GM23338 (cell line): ENCODE measurements at regions not wholly inside any gene's neighbourhood (a gene's known extent, or its start where the extent isn't known, plus 50 kb on each side); places are given as distances from the start of the nearest gene placed in this dataset.

Source experiments
- ATAC-seq: fragments of 200-7000 bp; cut with Tn5 transposase; 3 replicates; pipeline ENCODE4 v1.9.1; 2020
- DNase-seq: peaks from one replicate; pipeline ENCODE4 v3.0.0-alpha.2; 2015; ENCODE audit warnings: low spot score
- H2AFZ ChIP-seq: fragments of 200-600 bp; sonication (generic); 2 replicates; pipeline ENCODE4 v1.8.0; 2016; ENCODE audit warnings: antibody characterized with exemption, mild to moderate bottlenecking, moderate library complexity
- H3F3A ChIP-seq: fragments of 200-600 bp; sonication (generic); replicated peaks from 2 replicates; pipeline ENCODE4 v1.8.0; 2017; ENCODE audit warnings: antibody characterized with exemption, mixed run types, low read depth
- H3K27ac ChIP-seq: fragments of 200-600 bp; sonication (generic); 2 replicates; pipeline ENCODE4 v1.6.1; 2016; ENCODE audit warnings: low read depth
- H3K27me3 ChIP-seq: fragments of 200-600 bp; sonication (generic); 2 replicates; pipeline ENCODE4 v1.8.0; 2016; ENCODE audit warnings: mild to moderate bottlenecking, mixed run types, moderate library complexity; ENCODE audit not compliant: insufficient read depth
- H3K36me3 ChIP-seq: fragments of 200-600 bp; sonication (generic); 2 replicates; pipeline ENCODE4 v1.8.0; 2016; ENCODE audit warnings: mild to moderate bottlenecking; ENCODE audit not compliant: insufficient read depth
- H3K4me1 ChIP-seq: fragments of 200-600 bp; sonication (generic); 2 replicates; pipeline ENCODE4 v1.8.0; 2016; ENCODE audit warnings: mild to moderate bottlenecking, moderate library complexity; ENCODE audit not compliant: insufficient read depth
- H3K4me2 ChIP-seq: fragments of 200-600 bp; sonication (generic); 2 replicates; pipeline ENCODE4 v1.7.1; 2017; ENCODE audit warnings: mixed run types
- H3K4me3 ChIP-seq: fragments of 200-600 bp; sonication (generic); 2 replicates; pipeline ENCODE4 v1.6.1; 2016; ENCODE audit warnings: mixed run types
- H3K79me2 ChIP-seq: fragments of 200-600 bp; sonication (generic); replicated peaks from 2 replicates; pipeline ENCODE4 v1.8.0; 2017; ENCODE audit warnings: mild to moderate bottlenecking; ENCODE audit not compliant: insufficient read depth
- H3K9me2 ChIP-seq: fragments of 200-600 bp; sonication (generic); 2 replicates; pipeline ENCODE4 v1.8.0; 2017; ENCODE audit not compliant: insufficient read depth
- H4K20me1 ChIP-seq: fragments of 200-600 bp; sonication (generic); replicated peaks from 2 replicates; pipeline ENCODE4 v1.8.0; 2017; ENCODE audit warnings: mild to moderate bottlenecking; ENCODE audit not compliant: insufficient read depth
- H3K27ac Mint-ChIP-seq: 2 replicates; pipeline ENCODE4 v1.8.0; 2020; ENCODE audit warnings: inconsistent platforms, mild to moderate bottlenecking, moderate library complexity, mixed read lengths
- H3K27me3 Mint-ChIP-seq: 3 replicates; pipeline ENCODE4 v1.8.0; 2022; ENCODE audit warnings: low read depth, mild to moderate bottlenecking, moderate library complexity, mixed read lengths, inconsistent platforms; ENCODE audit not compliant: insufficient read depth, poor library complexity
- H3K36me3 Mint-ChIP-seq: 3 replicates; pipeline ENCODE4 v1.8.0; 2021; ENCODE audit warnings: low read depth, mild to moderate bottlenecking, inconsistent platforms, moderate library complexity, mixed read lengths
- H3K4me1 Mint-ChIP-seq: 3 replicates; pipeline ENCODE4 v1.8.0; 2020; ENCODE audit warnings: mild to moderate bottlenecking, inconsistent platforms, mixed read lengths
- H3K4me3 Mint-ChIP-seq: 3 replicates; pipeline ENCODE4 v1.8.0; 2021; ENCODE audit warnings: moderate library complexity, mild to moderate bottlenecking, inconsistent platforms, mixed read lengths
- H3K9me3 Mint-ChIP-seq: 3 replicates; pipeline ENCODE4 v1.8.0; 2020; ENCODE audit warnings: moderate library complexity, mild to moderate bottlenecking, inconsistent platforms, mixed read lengths
- CTCF ChIP-seq, 2 experiments: fragments of 200-600 bp in 1 of 2; sonication (generic) in 1 of 2; conservative IDR thresholded peaks; 2 replicates each; pipeline versions ENCODE4 v1.5.1 to v1.6.1; 2016 to 2017; ENCODE audit warnings: antibody characterized with exemption in 2 of 2, low read depth in 2 of 2, mild to moderate bottlenecking in 2 of 2, moderate library complexity in 1 of 2
- ETS1 ChIP-seq: IDR thresholded peaks from 2 replicates; pipeline ENCODE4 v1.6.1; 2016; ENCODE audit warnings: antibody characterized with exemption
- EZH2 ChIP-seq: fragments of 200-600 bp; sonication (generic); IDR thresholded peaks from one replicate; pipeline ENCODE4 v1.8.0; 2017; ENCODE audit warnings: antibody characterized with exemption, mild to moderate bottlenecking, low read depth; ENCODE audit not compliant: unreplicated experiment
- JUNB ChIP-seq: IDR thresholded peaks from one replicate; pipeline ENCODE4 v1.6.1; 2016; ENCODE audit warnings: antibody characterized with exemption; ENCODE audit not compliant: unreplicated experiment
- NANOG ChIP-seq: IDR thresholded peaks from 2 replicates; pipeline ENCODE4 v1.6.1; 2016; ENCODE audit warnings: antibody characterized with exemption, borderline replicate concordance
- POLR2AphosphoS5 ChIP-seq: IDR thresholded peaks from 2 replicates; pipeline ENCODE4 v1.6.1; 2016; ENCODE audit warnings: antibody characterized with exemption, low read depth
- REST ChIP-seq: IDR thresholded peaks from one replicate; pipeline ENCODE4 v1.6.1; 2018; ENCODE audit warnings: antibody characterized with exemption; ENCODE audit not compliant: unreplicated experiment
- STAT1 ChIP-seq: IDR thresholded peaks from one replicate; pipeline ENCODE4 v1.6.1; 2016; ENCODE audit warnings: antibody characterized with exemption; ENCODE audit not compliant: unreplicated experiment
- ZNF114 ChIP-seq: fragments of 250-450 bp; sonication (Bioruptor Pico); IDR thresholded peaks from 2 replicates; pipeline ENCODE4 v1.5.0; 2020; ENCODE audit warnings: mild to moderate bottlenecking, moderate library complexity
- ZNF331 ChIP-seq: fragments of 250-450 bp; sonication (Bioruptor Pico); IDR thresholded peaks from 2 replicates; pipeline ENCODE4 v1.5.0; 2020; ENCODE audit warnings: low read depth, mild to moderate bottlenecking, moderate library complexity
- ZNF462 ChIP-seq: fragments of 250-450 bp; sonication (Bioruptor Pico); IDR thresholded peaks from 2 replicates; pipeline ENCODE4 v1.5.0; 2020; ENCODE audit warnings: mild to moderate bottlenecking, moderate library complexity

- TF ChIP-seq REST (no peak), JUNB (no peak), ZNF114 (CRISPR knock-in tag) (no peak), STAT1 (no peak), EZH2 (no peak), CTCF (conservative IDR thresholded peaks at IDR 0.05; ENCODE audit: low read depth in 2 of 2) (no peak), POLR2AphosphoS5 (no peak)
Measured at GRCh38 chr22:22075382-22076163, 93.0 kb upstream of the TOP3B start (continued).

GRCh38 chr22:22074634-22075381, 92.2 kb upstream of the TOP3B start:
- H4K20me1 ChIP-seq = no peaks in the 10 kb centered on the region; the same call in 1 of the 2 replicates
- H3K4me2 ChIP-seq = no peak overlapping the region
- Mint-ChIP-seq H3K9me3 (no peaks in the 10 kb centered on the region), H3K4me3 (no peak overlapping the region), H3K36me3 (no peaks in the 10 kb centered on the region), H3K27ac (no peak overlapping the region), H3K27me3 (peaks cover 93% of the 10 kb centered on the region), H3K4me1 (no peaks in the 10 kb centered on the region)
- peaks cover 100% of the 10 kb centered on the region for H3K27me3 ChIP-seq
- DNase-seq = no peak
- no peaks in the 10 kb centered on the region for H3K4me1 ChIP-seq
- H3K9me2 ChIP-seq = no peaks in the 10 kb centered on the region
- ATAC-seq = no peak
- H3K79me2 ChIP-seq = no peaks in the 10 kb centered on the region
- no peak overlapping the region for H2AFZ ChIP-seq
- no peak overlapping the region for H3K27ac ChIP-seq
- H3K4me3 ChIP-seq = no peak overlapping the region
- H3F3A ChIP-seq = no peaks in the 10 kb centered on the region
- no peaks in the 10 kb centered on the region for H3K36me3 ChIP-seq
- TF ChIP-seq ZNF114 (CRISPR knock-in tag) (no peak), ETS1 (no peak), JUNB (no peak), ZNF462 (CRISPR knock-in tag) (no peak), ZNF331 (no peak), POLR2AphosphoS5 (no peak), NANOG (no peak)
